ENCODE measurements at regions not wholly inside any gene's neighbourhood (a gene's known extent, or its start where the extent isn't known, plus 50 kb on each side); places are given as distances from the start of the nearest gene placed in this dataset.

GRCh38 chr5:155750101-155750500 is 576.9 kb upstream of the SGCD start:
- Mint-ChIP-seq H3K36me3 (ENCODE audit: low read depth) (no peaks in the 10 kb centered on the region), H3K27me3 (ENCODE audit: insufficient read depth) (no peaks in the 10 kb centered on the region), H3K4me3 (no peak overlapping the region), H3K27ac (no peak overlapping the region), H3K4me1 (ENCODE audit: low read depth) (no peaks in the 10 kb centered on the region), H3K9me3 (peaks cover 39% of the 10 kb centered on the region)
- DNase-seq: no peak
- TF ChIP-seq, protein P1, sequence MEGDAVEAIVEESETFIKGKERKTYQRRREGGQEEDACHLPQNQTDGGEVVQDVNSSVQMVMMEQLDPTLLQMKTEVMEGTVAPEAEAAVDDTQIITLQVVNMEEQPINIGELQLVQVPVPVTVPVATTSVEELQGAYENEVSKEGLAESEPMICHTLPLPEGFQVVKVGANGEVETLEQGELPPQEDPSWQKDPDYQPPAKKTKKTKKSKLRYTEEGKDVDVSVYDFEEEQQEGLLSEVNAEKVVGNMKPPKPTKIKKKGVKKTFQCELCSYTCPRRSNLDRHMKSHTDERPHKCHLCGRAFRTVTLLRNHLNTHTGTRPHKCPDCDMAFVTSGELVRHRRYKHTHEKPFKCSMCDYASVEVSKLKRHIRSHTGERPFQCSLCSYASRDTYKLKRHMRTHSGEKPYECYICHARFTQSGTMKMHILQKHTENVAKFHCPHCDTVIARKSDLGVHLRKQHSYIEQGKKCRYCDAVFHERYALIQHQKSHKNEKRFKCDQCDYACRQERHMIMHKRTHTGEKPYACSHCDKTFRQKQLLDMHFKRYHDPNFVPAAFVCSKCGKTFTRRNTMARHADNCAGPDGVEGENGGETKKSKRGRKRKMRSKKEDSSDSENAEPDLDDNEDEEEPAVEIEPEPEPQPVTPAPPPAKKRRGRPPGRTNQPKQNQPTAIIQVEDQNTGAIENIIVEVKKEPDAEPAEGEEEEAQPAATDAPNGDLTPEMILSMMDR (IDR thresholded peaks at IDR 0.05): no peak

- no peaks in the 10 kb centered on the region; the same call in 1 of the 2 replicates for H3K27me3 Mint-ChIP-seq (ENCODE audit: insufficient read depth)
- H3K9me3 Mint-ChIP-seq: peaks cover 39% of the 10 kb centered on the region
- no peak for DNase-seq
- H3K36me3 Mint-ChIP-seq (ENCODE audit: low read depth): no peaks in the 10 kb centered on the region
- H3K4me1 Mint-ChIP-seq (ENCODE audit: low read depth): no peaks in the 10 kb centered on the region
- no peak overlapping the region for H3K27ac Mint-ChIP-seq
- H3K4me3 Mint-ChIP-seq: no peak overlapping the region
- TF ChIP-seq, protein P1 (IDR thresholded peaks at IDR 0.05): no peak
Measured at GRCh38 chr5:155750571-155750970, 576.4 kb upstream of the SGCD start.

DNA sequence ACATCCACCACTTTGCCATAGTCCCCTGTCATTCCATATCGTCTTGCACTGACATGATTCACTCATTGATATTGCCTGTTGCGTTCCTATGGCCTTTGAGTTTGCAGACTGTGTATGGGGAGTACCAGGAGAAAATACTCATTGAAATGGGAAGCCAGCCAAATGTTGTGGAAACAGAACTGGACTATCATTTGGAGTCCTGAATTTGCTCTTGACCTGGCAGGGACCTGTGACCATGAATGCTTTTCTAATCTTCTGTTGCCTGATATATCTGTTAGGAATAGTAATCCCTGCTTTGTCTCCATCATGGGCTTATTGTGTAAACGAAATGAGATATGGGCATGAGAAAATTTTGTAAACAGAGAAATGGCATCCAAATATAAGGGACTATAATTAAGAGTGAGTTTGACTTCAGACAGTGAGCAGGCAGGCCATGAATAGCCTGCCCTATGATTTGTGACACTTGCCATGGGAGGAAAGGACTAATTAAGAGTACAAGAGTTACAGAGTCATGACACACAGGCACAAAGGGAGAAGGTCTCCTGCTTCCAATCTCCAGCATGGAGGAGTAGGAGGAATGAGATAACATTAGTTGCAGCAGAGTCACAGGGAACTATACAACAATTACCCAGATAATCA is 572.9 kb upstream of the SGCD start:
- TF ChIP-seq, protein P1 (IDR thresholded peaks at IDR 0.05): no peak
- Mint-ChIP-seq H3K4me1 (ENCODE audit: low read depth) (no peaks in the 10 kb centered on the region), H3K27ac (no peak overlapping the region), H3K9me3 (peaks cover 36% of the 10 kb centered on the region), H3K27me3 (ENCODE audit: insufficient read depth) (no peaks in the 10 kb centered on the region; the same call in 1 of the 2 replicates), H3K4me3 (no peak overlapping the region), H3K36me3 (ENCODE audit: low read depth) (no peaks in the 10 kb centered on the region)
- no peak for DNase-seq

GRCh38 chr5:155759252-155759651 is 567.7 kb upstream of the SGCD start:
- no peaks in the 10 kb centered on the region for H3K4me1 Mint-ChIP-seq (ENCODE audit: low read depth)
- peaks cover 12% of the 10 kb centered on the region; the same call in 1 of the 2 replicates for H3K36me3 Mint-ChIP-seq (ENCODE audit: low read depth)

GRCh38 chr5:155759984-155760383 is 567.0 kb upstream of the SGCD start:
- H3K27me3 Mint-ChIP-seq (ENCODE audit: insufficient read depth): no peaks in the 10 kb centered on the region; the same call in 1 of the 2 replicates
- DNase-seq: no peak
- no peak overlapping the region for H3K27ac Mint-ChIP-seq
- no peak overlapping the region for H3K4me3 Mint-ChIP-seq
- no peaks in the 10 kb centered on the region for H3K4me1 Mint-ChIP-seq (ENCODE audit: low read depth)
- peaks cover 40% of the 10 kb centered on the region for H3K9me3 Mint-ChIP-seq
- TF ChIP-seq, protein P1 (IDR thresholded peaks at IDR 0.05): no peak
- peaks cover 12% of the 10 kb centered on the region; the same call in 1 of the 2 replicates for H3K36me3 Mint-ChIP-seq (ENCODE audit: low read depth)

More at GRCh38 chr5:155759252-155759651, 567.7 kb upstream of the SGCD start:
- Mint-ChIP-seq H3K9me3 (peaks cover 37% of the 10 kb centered on the region), H3K27ac (no peak overlapping the region), H3K27me3 (ENCODE audit: insufficient read depth) (no peaks in the 10 kb centered on the region; the same call in 1 of the 2 replicates), H3K4me3 (no peak overlapping the region)
- DNase-seq: no peak
- TF ChIP-seq, protein P1 (IDR thresholded peaks at IDR 0.05): no peak
